HepG2 (cell line): ENCODE measurements at regions not wholly inside any gene's neighbourhood (a gene's known extent, or its start where the extent isn't known, plus 50 kb on each side); places are given as distances from the start of the nearest gene placed in this dataset.

ENCODE experiments used
- ATAC-seq: fragments of 200-7000 bp; cut with Tn5 transposase; 3 replicates; pipeline ENCODE4 v1.9.1; 2020; ENCODE audit warnings: mild to moderate bottlenecking, moderate library complexity
- BruUV-seq: library from RNA; stranded (reverse); fragments of 400-500 nt; replicated peaks from 2 replicates; lab custom pipeline; 2021; lab: Mats Ljungman, UMichigan
- CTCF ChIA-PET: fragments of 300-600 bp; formaldehyde crosslinking; extraction: SDS; loops from one replicate; lab custom pipeline; 2021; ENCODE audit warnings: low total read pairs, inconsistent platforms, low intra/inter-chr PET ratio; lab: Yijun Ruan, JAX
- POLR2A ChIA-PET: fragments of 350-600 bp; sonication (Branson Sonifier 250); formaldehyde crosslinking; loops from one replicate; lab custom pipeline; 2020; ENCODE audit warnings: antibody characterized with exemption, inconsistent platforms; lab: Yijun Ruan, JAX
- DNase-seq: peaks from one replicate; pipeline ENCODE4 v3.0.0-alpha.2; 2015; ENCODE audit warnings: low spot score
- FAIRE-seq: peaks from 3 replicates; lab custom pipeline; 2011; peaks lifted over from hg19 to GRCh38; lab: Jason Lieb, UNC
- H2AFZ ChIP-seq: one replicate; pipeline ENCODE4 v1.6.1; 2011; ENCODE audit warnings: low read length, inconsistent platforms
- H3K27ac ChIP-seq: fragments of 300-600 bp; 3 replicates; pipeline ENCODE4 v1.8.0; 2011; ENCODE audit warnings: mixed run types, mild to moderate bottlenecking, mixed read lengths, low read length, inconsistent platforms; ENCODE audit not compliant: insufficient read depth; ENCODE audit errors: extremely low read length
- H3K27me3 ChIP-seq, 2 experiments: fragments of 200-600 bp in 1 of 2; 2 replicates in 1 of 2; 3 replicates in 1 of 2; pipeline versions ENCODE4 v1.6.0 to v1.8.0; 2011; ENCODE audit warnings: low read length in 2 of 2, mild to moderate bottlenecking in 2 of 2, moderate library complexity in 2 of 2, inconsistent platforms in 1 of 2; ENCODE audit not compliant: insufficient read depth in 2 of 2, control insufficient read depth in 1 of 2
- H3K36me3 ChIP-seq, 2 experiments: fragments of 200-600 bp in 1 of 2; replicated peaks in 1 of 2; 2 replicates in 1 of 2; 3 replicates in 1 of 2; pipeline versions ENCODE4 v1.5.1 to v1.8.0; 2011; ENCODE audit warnings: low read length in 2 of 2, inconsistent platforms in 1 of 2; ENCODE audit not compliant: insufficient read depth in 2 of 2, control insufficient read depth in 1 of 2
- H3K4me1 ChIP-seq: 2 replicates; pipeline ENCODE4 v1.5.1; 2012; ENCODE audit warnings: low read length, inconsistent platforms; ENCODE audit not compliant: insufficient read depth
- H3K4me2 ChIP-seq: 2 replicates; pipeline ENCODE4 v1.6.0; 2011; ENCODE audit warnings: low read depth, low read length, inconsistent platforms
- H3K4me3 ChIP-seq, 3 experiments: fragments of 200-600 bp in 1 of 3; sonication (generic), shearing (Covaris generic) in 1 of 3; replicated peaks in 1 of 3; 2 replicates each; pipeline ENCODE4 v1.5.1; 2011 to 2016; ENCODE audit warnings: low read length in 3 of 3, inconsistent platforms in 2 of 3, low read depth in 2 of 3, mild to moderate bottlenecking in 2 of 3, control low read depth in 1 of 3, mixed read lengths in 1 of 3; ENCODE audit not compliant: insufficient read depth in 1 of 3
- H3K79me2 ChIP-seq: one replicate; pipeline ENCODE4 v1.6.1; 2011; ENCODE audit warnings: low read length, inconsistent platforms; ENCODE audit not compliant: insufficient read depth
- H3K9ac ChIP-seq: 2 replicates; pipeline ENCODE4 v1.6.0; 2011; ENCODE audit warnings: mild to moderate bottlenecking, low read depth, low read length, inconsistent platforms; ENCODE audit not compliant: insufficient read depth
- H3K9me3 ChIP-seq: 2 replicates; pipeline ENCODE4 v1.5.1; 2012; ENCODE audit warnings: mild to moderate bottlenecking, low read length
- H4K20me1 ChIP-seq: 2 replicates; pipeline ENCODE4 v1.6.0; 2011; ENCODE audit warnings: inconsistent platforms, mild to moderate bottlenecking, low read length, moderate library complexity; ENCODE audit not compliant: insufficient read depth
- ATAD3A ChIP-seq: sonication (generic); formaldehyde crosslinking; IDR thresholded peaks from 2 replicates; pipeline ENCODE4 v1.4.0; 2020; ENCODE audit warnings: missing genetic modification reagents
- NR1H2 ChIP-seq: sonication (generic); formaldehyde crosslinking; IDR thresholded peaks from 2 replicates; pipeline ENCODE4 v1.8.1; 2022; ENCODE audit warnings: low read depth, missing genetic modification reagents, borderline replicate concordance
- SMAD9 ChIP-seq: sonication (generic); formaldehyde crosslinking; IDR thresholded peaks from 2 replicates; pipeline ENCODE4 v1.5.1; 2020; ENCODE audit warnings: mild to moderate bottlenecking, missing genetic modification reagents
- TBX3 ChIP-seq: fragments of 450-650 bp; IDR thresholded peaks from 2 replicates; pipeline ENCODE4 v1.6.1; 2017; ENCODE audit warnings: antibody characterized with exemption, mild to moderate bottlenecking, inconsistent platforms, borderline replicate concordance
- THAP9 ChIP-seq: sonication (generic); formaldehyde crosslinking; IDR thresholded peaks from 2 replicates; pipeline ENCODE4; 2020; ENCODE audit warnings: missing genetic modification reagents, mild to moderate bottlenecking, borderline replicate concordance
- ZNF431 ChIP-seq: sonication (generic); formaldehyde crosslinking; IDR thresholded peaks from 2 replicates; pipeline ENCODE4 v1.9.0; 2022; ENCODE audit warnings: missing genetic modification reagents, low read depth, mild to moderate bottlenecking, borderline replicate concordance
- ZNF773 ChIP-seq: sonication (generic); formaldehyde crosslinking; IDR thresholded peaks from 2 replicates; pipeline ENCODE4 v1.4.0; 2020; ENCODE audit warnings: missing genetic modification reagents, borderline replicate concordance
- ZNF788 ChIP-seq: sonication (generic); formaldehyde crosslinking; IDR thresholded peaks from 2 replicates; pipeline ENCODE4 v1.5.0; 2020; ENCODE audit warnings: mild to moderate bottlenecking, missing genetic modification reagents, borderline replicate concordance
- in situ Hi-C: cut with HindIII; loops from 2 replicates; pipeline ENCODE4 v1.10.0; 2017; ENCODE audit warnings: low pct_unique_long_range_greater_than_20kb; ENCODE audit not compliant: extremely low pct_ligation_motif_present
- intact Hi-C: fragments of 100-400 bp; cut with micrococcal nuclease; formaldehyde crosslinking; loops from one replicate; pipeline ENCODE4 v1.10.0; 2022; ENCODE audit not compliant: unreplicated experiment

GRCh38 chr14:80127466-80127865 lies 83.8 kb downstream of the DIO2 start:
- no TSS peak for BruUV-seq
- Histone ChIP-seq H3K4me1 (no peaks in the 10 kb centered on the region), H3K79me2 (no peaks in the 10 kb centered on the region), H3K9me3 (peaks cover 94% of the 10 kb centered on the region), H3K27ac (no peak overlapping the region), H2AFZ (no peak overlapping the region), H3K9ac (no peak overlapping the region), H3K27me3 (no peaks in the 10 kb centered on the region), H3K4me2 (no peak overlapping the region), H4K20me1 (no peaks in the 10 kb centered on the region), H3K36me3 (no peaks in the 10 kb centered on the region), H3K4me3 (no peak overlapping the region)
- POLR2A ChIA-PET: no interaction called here
- in situ Hi-C loops: no loop called here
- CTCF ChIA-PET: no interaction called here
- FAIRE-seq: no peak
- no peak for TF ChIP-seq THAP9 (CRISPR knock-in tag)
- TF ChIP-seq ZNF788 (CRISPR knock-in tag): no peak
- no peak for TF ChIP-seq ZNF773 (CRISPR knock-in tag)
- TF ChIP-seq ATAD3A (CRISPR knock-in tag): no peak
- no peak for TF ChIP-seq NR1H2
- no peak for TF ChIP-seq ZNF431
- TF ChIP-seq SMAD9 (CRISPR knock-in tag): no peak
- no peak for TF ChIP-seq TBX3
- no peak for ATAC-seq
- intact Hi-C loops: no loop called here
- DNase-seq: no peak
